Fibroblast of skin of left quadriceps (primary cell): ENCODE measurements at regions not wholly inside any gene's neighbourhood (a gene's known extent, or its start where the extent isn't known, plus 50 kb on each side); places are given as distances from the start of the nearest gene placed in this dataset.

Experiments used
- DNase-seq, 2 experiments: peaks; one replicate each; pipeline ENCODE4 v3.0.0-alpha.2; 2013; ENCODE audit warnings: low read depth in 2 of 2

- DNase-seq = no peak
Observed at GRCh38 chr15:46251903-46252302, 617.1 kb downstream of the SQOR start.

- no peak for DNase-seq
Observed at GRCh38 chr15:46258056-46258455, 623.2 kb downstream of the SQOR start.

DNA sequence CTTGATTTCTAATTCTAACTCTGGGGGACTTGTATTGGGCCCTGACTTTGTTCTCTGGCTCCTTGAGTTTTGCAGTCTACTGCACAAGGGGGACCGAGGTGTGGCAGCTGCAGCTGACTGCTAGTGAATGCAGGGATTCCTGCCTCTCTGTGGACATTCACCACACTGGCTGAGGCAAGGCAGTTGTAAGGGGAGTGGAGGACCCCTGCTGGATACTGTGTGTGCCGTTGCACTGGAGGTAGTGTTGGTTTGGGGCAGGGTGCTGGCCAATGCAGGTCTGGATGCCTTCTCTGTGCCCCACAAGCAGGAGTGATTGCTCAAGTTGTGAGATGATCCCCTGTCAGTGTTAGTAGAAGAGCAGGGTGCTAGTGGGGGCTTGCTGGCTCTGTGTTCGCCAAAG is 626.1 kb downstream of the SQOR start:
- DNase-seq = no peak

- DNase-seq = no peak
Observed at GRCh38 chr15:46265664-46266347, 631.0 kb downstream of the SQOR start.

DNA sequence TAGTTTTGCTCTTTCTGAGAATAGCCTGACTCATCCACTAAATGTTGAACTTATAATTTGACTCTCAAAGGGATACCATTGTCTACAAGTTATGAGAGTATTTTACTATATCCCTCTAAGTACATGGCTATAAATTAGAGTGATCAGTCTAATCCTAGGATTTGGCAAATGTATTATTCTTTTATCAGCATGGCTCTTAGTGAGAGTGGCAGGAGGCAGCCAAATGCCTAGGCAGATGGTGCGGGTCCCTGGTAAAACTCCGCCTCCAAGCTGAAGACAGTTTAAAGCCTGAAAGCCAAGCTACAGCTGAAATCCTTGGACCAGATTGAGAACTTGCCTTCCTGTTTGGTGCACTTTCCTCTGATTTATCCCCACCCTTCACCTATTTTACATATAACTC is 631.8 kb downstream of the SQOR start:
- no peak for DNase-seq

DNA sequence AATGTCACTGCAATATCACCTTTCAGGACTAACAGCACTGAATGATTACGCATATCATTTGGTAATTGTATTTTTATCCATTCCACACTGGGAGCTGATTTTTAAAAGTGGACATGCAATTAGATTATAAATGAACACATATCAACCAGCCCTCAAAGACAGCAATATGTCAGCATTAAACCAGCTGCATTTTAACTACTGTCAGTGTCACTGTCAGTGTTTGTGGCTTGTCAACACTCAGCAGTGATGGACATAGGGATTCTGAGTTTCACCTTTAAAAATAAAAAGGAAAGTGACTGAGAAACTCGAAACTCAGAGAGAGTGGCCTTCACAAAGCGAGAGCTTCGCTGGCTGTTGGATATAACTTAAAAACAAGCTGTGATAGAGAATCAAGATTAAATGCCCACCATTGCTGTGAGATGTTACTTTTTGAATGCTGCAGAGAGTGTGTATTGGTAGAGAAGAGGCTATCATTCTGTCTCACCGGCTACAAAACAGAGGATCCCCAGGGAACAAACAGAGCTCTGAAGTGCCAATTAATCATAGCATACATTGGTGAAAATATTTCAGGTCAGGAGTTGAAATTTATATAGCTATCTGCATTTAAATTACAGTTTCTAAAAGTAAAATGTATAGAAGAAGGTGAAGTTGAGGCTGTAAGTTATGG is 635.8 kb downstream of the SQOR start:
- DNase-seq = no peak

DNA sequence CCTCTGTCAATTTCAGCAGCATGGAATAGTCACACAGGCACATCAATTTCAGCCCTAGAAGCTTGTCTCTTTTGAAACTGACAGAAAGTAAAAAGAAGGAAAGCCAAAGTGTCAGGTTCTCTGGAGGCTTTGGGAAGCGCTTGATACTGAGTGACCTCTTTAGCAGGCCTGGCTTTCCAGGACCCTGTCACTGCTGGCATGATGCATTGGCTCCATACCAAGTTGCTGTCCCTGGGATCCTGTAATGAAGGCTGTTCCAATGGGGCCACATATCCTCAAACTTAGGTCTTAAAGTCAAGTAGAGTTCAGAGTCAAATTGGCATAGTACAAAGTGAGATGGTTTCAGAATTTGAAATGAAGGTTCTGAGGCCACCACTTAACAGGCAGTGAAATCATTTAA is 640.9 kb downstream of the SQOR start:
- no peak for DNase-seq

DNA sequence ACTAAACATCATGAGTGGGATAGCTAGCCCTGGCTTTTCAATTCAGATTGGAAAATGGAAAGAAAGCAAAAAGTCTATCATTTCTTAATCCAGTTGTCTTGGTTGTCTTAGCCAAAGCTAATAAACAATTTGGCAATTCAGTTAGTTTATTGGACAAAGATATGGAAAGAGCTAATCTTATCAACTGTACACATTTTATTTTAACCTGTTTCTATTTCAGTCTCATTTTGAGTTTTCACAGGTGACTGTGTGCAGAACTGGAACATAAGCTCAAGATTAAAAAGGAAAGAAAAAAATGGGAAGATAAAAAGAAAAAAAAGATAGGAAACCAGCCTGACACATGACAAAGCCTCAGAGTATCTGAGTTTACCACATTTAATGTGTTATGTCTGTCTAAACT is 642.6 kb downstream of the SQOR start:
- no peak for DNase-seq

GRCh38 chr15:46278062-46278461 is 643.2 kb downstream of the SQOR start:
- DNase-seq = no peak

DNA sequence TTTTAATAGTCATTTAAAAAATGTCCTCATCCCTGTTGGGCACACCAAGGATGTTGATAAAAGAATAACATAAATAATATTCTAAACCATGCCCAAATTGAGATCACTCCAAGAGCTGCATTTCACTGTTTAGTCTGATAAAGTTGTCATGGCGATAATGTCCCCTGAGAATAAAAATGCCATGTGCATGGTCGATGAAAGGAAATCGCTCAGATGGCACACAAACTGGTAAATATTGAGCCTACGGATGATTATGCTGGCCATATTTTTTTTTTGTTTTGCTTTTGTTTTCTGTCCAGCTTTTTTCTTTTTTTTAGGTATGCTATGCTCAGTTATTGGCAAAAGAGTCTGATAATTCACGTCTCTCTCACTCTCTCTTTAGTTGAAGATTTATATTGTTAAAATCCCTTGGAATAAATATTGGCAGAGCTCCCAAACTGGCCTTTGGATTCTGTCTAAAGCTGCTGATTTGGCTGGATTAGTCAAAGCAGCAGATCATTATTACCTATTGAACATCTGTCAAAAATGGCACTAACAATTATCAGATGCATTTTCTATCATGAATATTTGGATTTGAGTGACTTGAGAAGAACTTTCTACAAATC is 643.8 kb downstream of the SQOR start:
- DNase-seq = no peak

GRCh38 chr15:46280762-46281542 is 646.1 kb downstream of the SQOR start:
- no peak for DNase-seq

DNA sequence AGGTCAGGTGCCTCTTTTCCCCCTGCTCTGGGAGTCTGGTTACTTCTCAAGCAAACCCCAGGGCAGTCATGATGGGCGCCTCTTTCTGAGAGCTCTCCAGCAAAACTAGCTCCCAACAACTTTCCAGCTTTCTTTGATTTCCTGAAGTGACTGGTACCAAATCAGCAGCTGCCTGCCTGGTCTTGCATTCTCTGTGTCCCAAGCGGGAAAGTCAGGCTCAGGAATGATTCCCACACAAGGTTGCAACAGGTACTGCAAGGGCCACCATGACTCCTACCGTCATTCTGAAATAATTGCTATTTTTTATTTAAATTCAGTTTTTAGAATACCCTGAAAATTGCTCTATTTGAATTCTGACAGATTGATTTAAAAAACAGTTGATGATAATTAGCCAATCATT is 658.7 kb downstream of the SQOR start:
- no peak for DNase-seq

- DNase-seq = no peak
Observed at GRCh38 chr15:46296002-46296401, 661.2 kb downstream of the SQOR start.

GRCh38 chr15:46296797-46297196 is 662.0 kb downstream of the SQOR start:
- no peak for DNase-seq

GRCh38 chr15:46297766-46298165 is 662.9 kb downstream of the SQOR start:
- DNase-seq = no peak

DNA sequence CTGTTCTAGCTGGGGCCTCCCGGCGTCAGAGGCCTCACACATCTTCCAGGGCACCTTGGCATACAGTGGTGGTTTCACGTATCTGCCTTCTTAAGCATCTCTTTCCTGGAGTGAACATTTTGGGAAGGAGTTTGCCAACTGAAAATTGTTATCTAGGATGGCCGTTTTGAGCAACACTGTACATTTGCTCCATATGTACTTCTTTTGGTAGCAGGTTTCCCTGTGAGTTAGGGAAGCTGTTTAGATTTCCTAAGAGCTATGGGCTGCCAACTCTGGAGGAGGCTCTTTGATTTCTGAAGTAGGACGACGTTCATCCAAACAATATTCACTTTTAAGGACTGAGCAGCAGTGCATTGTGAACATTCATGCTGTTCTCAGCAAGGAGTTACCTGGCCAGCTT is 665.9 kb downstream of the SQOR start:
- DNase-seq = no peak

DNA sequence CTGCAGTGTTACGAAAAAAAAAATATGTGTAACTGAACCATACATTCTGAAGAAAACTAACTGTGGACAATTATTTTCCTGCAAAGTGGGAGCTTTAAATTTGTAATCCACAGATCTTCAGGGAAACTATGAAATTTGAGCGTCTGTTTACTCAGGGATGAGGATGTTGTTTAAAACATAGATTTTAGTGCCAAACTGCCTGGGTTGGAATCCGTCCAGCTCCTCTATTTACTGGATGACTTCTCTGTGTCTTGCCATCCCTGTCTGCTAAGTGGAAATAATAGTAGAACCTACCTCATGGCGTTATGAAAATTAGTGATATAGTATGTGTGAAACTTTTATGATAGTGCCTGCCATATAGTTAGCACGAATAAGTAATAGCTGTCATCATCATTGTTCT is 666.5 kb downstream of the SQOR start:
- no peak for DNase-seq

- DNase-seq = no peak
Observed at GRCh38 chr15:46301826-46302225, 667.0 kb downstream of the SQOR start.

- no peak for DNase-seq
Observed at GRCh38 chr15:46304321-46304720, 669.5 kb downstream of the SQOR start.

DNA sequence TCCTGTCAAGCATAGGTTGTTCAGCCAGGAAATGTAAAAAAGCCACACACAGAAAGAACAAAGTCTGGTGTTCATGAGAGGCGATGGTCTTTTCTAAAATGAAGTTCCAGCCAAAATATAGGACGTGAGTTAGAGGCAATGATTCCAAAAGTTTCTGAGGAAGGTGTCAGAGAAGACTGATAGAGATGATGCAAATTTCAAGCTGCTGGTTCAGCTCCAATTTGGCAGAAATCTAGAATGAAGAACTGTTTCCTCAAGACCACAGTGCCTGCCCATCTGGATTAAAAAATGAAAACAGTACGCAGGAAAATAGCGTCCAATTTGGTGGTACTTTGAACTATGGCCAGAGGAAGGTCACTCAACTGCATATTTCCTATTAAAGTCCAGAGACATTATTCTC is 672.9 kb downstream of the SQOR start:
- DNase-seq = no peak

- DNase-seq = no peak
Observed at GRCh38 chr15:46309914-46310313, 675.1 kb downstream of the SQOR start.

- peak; percentile 29 to 32 for DNase-seq
Observed at GRCh38 chr15:46312133-46312740, 677.4 kb downstream of the SQOR start.
